NCI-H187 (cell line): ENCODE measurements at regions not wholly inside any gene's neighbourhood (a gene's known extent, or its start where the extent isn't known, plus 50 kb on each side); places are given as distances from the start of the nearest gene placed in this dataset.

ENCODE experiments used
- DNase-seq, 2 experiments: peaks; one replicate each; lab custom pipeline; 2025; lab: John Stamatoyannopoulos, UW

GRCh38 chr5:143464723-143465490 is 61.4 kb upstream of the NR3C1 start:
- no peak for DNase-seq

GRCh38 chr5:143462431-143462830 is 58.9 kb upstream of the NR3C1 start:
- no peak for DNase-seq

GRCh38 chr5:143459433-143459832 is 55.9 kb upstream of the NR3C1 start:
- no peak for DNase-seq

- DNase-seq: no peak
Observed at GRCh38 chr5:143456952-143457547, 53.6 kb upstream of the NR3C1 start.

GRCh38 chr5:143454936-143455516 is 51.5 kb upstream of the NR3C1 start:
- no peak for DNase-seq

GRCh38 chr5:143453720-143454119 is 50.2 kb upstream of the NR3C1 start:
- DNase-seq: no peak
